ENCODE measurements at regions not wholly inside any gene's neighbourhood (a gene's known extent, or its start where the extent isn't known, plus 50 kb on each side); places are given as distances from the start of the nearest gene placed in this dataset.
A peak's percentile ranks its signal among the peaks of the same experiment; 100 is the strongest.
"Not testable (repeated sequence)": the region's sequence is repeated elsewhere in the genome, so short reads cannot be mapped to it uniquely, and the experiment has no call there.

DNA sequence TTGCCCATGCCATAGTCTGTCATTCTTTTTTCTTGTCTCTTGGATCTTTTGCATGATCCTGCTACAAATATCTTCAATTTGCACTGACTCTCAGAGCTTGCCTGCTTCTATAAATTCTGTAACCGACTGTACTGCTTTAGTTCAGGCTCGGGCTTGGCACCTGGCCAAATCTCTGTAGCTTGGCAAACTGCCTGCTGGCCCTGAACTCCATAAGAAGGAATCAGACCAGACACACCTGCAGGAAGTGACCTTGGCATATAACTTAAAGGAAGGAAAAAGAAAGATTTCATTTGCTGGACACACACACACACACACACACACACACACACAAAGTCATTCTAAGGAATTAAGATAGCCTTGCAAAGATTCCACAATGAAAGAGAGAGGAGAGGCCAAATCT is 291.2 kb upstream of the DDX18 start:
- no peak for DNase-seq (ENCODE audit: low spot score)

DNA sequence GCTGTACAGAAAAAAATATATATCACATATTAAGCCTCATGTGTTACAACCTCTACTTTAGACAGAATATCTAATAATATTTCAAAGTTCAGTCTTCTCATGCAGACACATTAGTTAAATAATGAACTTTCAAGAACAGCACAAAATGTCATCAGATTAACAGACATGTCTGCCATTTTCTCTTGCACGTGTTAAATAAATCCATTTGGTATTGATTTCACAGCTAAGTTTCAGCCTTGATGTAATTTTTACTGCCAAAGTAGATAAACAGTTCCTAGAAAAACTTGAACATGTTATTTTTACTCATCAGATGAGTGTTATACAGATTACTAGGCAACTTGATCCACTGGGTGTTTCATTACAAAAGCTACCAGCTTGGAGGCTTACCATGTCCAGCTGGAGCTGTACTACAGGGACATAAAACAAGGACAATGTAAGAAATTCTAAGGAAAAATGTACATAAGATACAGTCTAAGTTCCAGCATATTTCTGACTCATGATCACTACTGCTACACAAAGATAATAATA is 290.7 kb upstream of the DDX18 start:
- no peak for DNase-seq (ENCODE audit: low spot score)

DNA sequence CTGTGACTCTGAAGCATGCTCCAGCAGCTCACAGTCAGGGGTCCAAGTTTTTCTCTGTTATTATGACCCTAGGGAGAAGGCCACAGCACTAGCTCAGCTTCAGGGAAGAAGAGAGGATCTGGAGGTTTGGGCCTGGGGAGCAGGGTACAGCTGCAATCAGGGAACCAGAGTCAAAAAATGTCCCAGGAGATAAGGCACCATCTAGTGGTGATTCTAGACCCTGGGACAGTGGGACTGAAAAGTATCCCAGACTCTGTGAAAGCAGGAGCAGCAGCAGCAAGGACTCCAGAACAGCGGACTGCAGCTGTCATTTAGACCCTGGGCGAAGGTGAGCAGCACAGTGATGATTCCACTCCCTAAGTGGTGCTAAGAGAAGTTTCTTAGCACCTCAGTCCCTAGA is 278.4 kb upstream of the DDX18 start:
- peak; percentile 15 for DNase-seq (ENCODE audit: low spot score)

DNA sequence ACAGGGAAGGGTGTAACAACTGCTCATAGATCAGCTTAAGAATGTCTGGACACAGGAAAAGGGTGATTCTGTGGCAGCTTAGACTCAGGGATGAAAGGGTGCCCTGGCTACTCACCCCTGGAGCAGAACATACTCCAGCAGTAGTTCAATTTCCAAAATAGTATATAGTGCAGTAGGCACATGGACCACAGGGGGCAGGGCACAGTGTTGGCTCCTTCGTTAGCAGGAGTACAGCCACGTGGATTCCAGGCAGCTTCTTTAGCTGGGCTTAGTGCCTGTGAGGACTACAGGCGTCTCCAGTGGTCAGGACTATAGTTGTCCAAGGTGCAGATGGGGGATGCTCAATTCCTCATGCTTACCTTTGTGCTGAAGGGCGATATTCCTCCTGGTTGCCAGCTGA is 277.5 kb upstream of the DDX18 start:
- no peak for DNase-seq (ENCODE audit: low spot score)

DNA sequence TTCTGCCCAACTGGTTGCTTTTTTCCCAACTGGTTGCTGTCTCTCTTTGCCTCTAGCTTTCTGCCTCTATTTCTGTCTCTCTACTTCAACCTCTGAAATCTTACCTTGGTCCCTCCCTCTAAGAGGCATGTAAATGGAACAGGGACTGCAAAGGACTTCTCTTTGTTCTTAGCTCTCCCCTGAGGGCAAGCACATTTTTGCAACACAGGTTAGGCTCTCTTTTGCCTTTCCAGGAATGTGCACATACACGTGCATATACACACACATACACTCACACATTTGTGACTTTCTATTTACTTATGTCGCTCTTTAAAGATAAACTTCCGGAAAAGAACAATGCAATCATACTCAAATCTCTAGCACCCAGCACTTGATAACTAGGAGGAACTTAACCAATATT is 262.6 kb upstream of the DDX18 start:
- no peak for DNase-seq (ENCODE audit: low spot score)

DNA sequence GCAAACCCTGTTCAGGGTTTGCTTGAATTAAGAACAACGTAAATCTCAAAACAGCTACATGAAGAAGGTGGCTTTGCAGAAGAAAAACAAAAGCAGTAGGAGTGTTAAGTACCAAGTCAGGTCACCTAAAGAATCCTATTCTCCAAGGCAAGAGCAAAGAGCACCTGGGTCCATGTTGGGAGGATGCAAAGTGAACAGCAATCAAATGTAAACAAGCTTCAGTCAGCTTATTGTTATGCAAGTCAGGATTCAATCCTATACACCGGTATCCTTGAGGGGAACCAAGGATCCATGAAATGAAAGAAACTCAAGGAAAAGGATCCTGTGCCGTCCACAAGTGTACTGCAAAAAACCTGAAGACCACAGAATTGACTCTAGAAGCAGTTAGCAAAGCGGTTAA is 261.0 kb upstream of the DDX18 start:
- no peak for DNase-seq (ENCODE audit: low spot score)

DNA sequence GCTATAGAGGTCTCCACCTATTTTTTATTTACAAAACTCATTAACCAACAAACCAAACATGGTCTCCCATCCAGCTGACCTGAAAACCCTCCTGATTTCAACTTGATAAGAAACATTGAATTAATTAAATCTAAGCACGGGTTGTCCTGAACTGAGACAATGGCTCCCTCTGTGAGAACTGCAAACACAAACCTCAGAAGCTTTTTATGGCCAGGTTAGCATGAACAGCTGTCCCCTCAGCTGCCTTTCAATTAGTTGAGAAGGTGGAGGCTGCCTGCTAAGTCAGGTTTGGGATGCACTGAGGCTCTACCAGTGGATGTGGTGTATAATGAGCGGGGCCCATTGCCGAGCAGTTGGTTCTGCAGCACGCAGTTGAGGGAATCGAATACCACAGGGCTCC is 258.5 kb upstream of the DDX18 start:
- DNase-seq (ENCODE audit: low spot score) = no peak

DNA sequence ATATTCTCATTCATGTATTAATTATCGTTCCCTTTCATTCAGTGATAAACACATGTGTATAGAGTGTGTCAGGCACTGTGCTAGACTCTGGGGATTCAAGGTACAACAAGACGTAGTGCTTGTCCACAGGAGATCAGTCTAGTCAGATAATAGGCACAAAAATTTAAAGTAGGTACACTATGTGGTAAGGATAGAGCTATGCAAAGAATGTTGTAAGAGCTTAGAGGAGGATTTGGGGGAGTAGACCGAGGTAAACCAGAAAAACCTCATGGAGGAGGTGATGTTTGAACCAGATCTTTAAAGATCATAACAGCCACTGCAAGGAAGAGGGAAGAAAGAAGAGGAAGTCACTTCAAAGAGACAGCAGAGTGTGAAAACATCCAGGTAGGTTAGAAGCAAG is 256.9 kb upstream of the DDX18 start:
- DNase-seq (ENCODE audit: low spot score) = no peak

DNA sequence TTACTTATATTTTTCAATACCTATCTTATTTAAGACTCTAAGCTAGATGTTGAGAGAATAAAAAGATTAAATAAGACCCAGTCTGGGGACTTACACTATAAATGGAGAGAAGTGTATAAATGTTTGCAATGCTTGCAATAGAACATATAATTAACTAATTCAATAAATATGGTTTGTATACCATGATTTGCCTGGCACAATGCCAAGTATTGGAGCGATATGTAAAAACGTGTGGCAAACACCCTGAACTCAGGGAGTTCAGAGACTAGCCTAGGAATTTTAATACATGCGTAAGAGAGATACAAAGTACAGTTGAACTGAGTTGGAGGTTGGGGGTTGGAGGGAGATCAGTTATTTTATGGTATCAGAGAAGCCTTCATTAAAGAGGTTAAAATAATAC is 251.8 kb upstream of the DDX18 start:
- DNase-seq (ENCODE audit: low spot score) = no peak

DNA sequence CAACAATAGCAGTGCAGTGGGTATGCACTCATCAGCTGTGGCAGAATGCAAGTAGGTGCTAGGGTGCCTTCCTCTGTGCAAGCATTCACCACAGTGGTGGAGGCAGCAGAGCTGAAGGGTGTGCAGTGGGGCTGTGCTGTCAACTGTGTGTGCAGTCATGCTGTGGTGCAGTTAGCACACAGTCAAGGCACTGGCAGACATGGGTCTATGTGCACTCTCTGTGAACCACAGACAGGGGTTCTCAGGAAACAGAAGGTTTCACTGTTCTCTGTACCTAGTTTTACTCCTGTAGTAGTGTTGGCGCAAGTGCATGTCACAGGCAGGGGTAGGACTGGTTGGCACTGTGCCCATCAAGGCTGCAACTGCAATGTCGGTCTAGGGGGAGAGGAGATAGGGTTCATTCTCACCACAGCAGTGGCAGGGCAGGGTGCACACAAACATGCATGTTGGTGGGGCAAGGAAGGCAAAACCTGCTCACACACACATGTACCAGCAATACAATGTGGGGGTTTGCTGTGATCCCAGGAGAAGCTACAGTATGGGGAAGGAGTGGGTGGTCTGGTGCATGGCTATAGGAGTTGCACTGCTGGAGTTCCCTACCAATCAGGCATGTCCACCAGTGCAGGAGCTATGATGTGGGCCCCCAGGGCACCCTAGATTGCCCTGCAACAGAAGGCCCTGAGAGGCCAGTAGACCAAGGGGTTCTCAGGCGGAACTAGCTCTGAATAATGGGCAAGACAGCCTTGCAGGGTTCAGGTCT is 242.7 kb upstream of the DDX18 start:
- no peak for DNase-seq (ENCODE audit: low spot score)

DNA sequence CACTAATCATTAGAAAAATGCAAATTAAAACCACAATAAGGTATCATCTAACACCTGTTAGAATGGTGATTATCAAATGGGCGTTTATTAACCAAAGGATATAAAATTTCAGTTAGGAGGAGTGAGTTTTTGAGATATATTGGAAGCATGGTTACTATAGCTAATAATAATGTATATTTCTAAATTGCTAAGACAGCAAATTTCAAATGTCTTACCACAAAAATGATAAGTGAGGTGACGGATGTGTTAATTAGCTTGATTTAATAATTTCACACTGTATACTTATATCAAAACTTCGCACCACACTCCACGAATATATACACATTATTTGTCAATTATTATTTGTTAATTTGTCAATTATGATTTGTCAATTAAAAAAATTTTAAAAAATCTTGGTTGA is 227.2 kb upstream of the DDX18 start:
- DNase-seq (ENCODE audit: low spot score) = no peak

DNA sequence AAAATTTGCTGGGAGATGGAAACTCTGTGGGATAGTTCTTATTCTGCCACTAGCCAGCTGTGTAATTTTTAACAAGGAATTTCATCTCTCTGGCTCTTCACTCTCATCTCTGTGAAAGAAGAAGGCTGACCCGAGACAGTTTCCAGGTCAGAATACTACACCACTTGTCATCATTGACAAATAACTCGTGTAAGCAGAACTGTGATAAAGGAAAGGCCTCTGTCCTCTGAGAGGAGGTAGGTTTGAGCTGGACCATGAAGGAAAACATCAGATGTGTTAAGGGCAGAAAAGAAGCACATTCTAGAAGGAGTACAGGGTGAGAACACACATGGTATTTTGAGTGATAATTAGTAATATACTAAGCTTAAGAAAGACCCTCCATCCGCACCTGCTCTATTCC is 211.4 kb upstream of the DDX18 start:
- no peak for DNase-seq (ENCODE audit: low spot score)

DNA sequence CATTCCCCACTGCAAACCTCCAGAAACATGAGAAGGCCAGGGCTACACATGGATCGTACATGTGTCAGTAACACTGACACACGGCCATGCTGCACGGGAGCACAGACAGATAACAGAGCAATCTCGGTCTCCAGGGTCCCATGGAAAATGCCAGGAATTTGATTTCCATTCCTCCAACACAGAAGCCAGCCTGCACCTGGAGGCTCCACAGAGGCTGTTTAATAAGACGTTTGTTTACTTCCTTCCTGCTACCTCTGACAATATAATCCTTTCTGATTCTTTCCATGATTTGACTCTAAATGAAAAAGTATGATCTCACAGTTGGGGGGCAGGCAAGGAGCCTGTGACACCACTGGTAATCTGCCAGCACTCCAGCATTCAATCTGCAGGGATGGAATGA is 210.9 kb upstream of the DDX18 start:
- no peak for DNase-seq (ENCODE audit: low spot score)

DNA sequence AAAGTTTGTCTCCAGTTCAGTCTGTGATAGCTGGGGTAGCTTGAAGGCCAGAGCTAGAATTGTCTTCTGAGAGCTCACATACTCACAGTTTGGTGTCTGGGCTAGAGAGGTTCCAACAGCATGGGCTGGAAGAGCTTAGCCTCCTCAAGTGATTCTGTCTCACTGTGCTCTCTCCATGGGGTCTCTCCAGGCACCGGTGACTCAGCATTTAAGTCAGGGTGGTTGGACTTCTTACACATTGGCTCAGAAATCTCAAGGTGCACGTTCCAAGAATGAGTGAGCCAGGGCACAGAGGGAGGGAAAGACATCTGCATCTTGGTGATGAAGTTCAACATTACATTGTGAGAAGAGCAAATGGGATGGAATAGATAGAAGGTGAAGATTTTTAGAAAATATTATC is 207.3 kb upstream of the DDX18 start:
- no peak for DNase-seq (ENCODE audit: low spot score)

DNA sequence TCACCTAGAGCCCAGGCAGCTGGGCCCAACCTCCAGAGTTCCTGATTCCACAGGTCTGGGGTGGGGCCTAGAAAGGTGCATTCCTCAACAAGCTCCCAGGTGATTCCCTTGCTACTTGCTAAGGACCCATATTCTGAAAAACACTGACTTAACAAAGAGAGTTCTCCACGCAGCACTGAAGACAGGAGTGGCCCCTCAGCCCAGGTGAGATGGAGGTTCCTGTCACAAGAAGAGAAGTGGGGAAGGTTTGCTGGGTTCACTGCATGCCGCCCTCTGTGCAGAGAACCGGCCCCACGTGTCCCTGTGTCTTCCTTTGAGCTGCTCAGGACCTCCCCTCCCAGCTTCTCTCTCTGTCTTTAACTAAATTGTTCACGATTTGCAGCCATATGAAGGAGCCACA is 201.4 kb upstream of the DDX18 start:
- DNase-seq (ENCODE audit: low spot score) = no peak

DNA sequence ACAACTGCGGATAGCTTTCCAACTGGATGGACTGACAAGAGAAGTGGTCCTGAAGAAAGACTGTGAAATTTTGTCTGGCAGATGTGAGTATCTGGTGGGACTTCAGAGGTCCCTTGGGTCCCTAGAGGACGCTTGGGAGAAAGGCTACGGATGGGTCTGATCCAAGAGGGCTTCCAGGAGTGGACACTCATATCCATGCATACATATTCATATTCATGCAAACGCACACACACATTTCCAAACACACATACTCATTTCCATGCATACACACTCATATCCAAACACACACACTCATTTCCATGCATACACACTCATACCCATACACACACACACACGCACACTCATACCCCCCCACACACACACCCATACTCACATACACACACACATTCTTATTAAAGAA is 200.2 kb upstream of the DDX18 start:
- no peak for DNase-seq (ENCODE audit: low spot score)

DNA sequence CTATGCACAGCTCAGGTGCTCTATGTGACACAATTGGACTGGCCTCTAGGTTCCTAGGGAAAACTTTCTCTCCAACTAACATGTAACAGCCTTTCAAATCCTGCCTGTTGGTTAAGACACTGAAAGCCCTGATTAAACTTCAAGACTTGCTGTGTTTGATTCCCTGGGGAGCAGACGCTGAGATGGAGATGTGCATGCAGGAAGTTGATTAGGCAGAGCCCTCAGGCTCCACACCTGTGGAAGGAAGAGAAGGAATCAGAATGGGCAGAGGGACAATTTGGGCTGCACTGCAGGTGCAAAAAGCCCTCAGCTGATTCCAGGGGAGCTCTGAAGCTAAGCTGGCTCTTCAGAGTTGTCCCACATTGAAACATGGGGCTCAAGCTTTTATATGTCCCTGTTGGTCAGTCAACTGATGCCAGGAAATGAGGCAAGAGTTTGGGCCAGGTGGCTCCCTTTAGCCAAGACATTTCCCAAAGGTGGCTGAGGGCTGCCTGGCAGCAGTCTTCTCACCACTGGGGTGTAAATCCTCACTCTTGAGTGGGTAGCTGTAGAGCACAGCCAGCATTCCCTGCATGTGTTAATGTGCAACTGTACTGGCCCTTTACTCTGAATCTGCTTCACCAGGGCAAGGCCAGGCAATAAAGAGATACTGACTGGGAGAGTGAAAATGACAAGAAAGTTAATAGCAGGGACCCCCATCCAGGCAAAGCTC is 199.5 kb upstream of the DDX18 start:
- DNase-seq (ENCODE audit: low spot score) = no peak

DNA sequence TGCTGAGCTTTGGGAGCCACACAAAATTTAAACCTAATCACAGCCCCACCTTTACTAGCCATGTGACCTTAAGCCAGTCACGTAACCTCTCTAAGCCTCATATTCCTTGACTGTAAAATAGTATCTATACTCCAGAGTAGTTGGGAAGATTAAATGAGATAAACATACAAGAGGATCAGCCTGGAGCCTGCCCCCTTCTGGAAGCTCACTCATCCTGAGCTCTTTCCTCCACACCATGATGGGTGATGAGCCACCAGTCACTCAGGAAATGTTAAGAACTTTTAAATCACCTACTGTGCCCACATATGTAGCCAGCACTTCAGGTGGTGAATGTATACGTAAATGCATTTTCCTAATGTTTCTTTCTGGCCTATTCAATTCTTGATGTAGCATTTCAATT is 195.9 kb upstream of the DDX18 start:
- DNase-seq (ENCODE audit: low spot score) = no peak

DNA sequence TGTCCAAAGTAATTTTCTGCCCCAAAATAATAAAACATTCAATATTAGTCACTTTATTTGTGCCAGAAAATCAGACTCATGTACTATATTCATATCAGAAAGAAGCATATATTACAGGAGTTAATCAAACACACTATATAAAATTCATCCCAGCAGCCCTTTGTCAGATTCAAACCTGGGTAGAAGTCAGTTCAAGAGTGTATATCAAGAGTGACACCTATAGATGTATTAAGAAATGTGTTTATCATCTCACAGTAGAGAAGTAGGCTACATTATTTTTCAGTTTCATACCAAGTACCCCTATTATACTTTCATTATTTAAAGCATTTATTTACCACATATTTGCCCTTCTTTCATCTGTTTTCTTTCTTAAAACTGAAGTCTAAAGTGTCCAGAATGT is 193.2 kb upstream of the DDX18 start:
- DNase-seq (ENCODE audit: low spot score) = no peak

DNA sequence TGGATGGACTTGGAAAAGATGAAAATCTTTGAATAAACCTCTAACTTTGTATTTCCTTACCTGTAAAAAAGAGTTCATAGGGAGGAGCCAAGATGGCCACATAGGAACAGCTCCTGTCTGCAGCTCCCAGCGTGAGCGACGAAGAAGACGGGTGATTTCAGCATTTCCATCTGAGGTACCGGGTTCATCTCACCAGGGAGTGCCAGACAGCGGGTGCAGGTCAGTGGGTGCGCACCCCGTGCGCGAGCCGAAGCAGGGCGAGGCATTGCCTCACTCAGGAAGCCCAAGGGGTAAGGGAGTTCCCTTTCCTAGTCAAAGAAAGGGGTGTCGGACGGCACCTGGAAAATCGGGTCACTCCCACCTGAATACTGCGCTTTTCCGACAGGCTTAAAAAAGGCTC is 191.3 kb upstream of the DDX18 start:
- not testable (repeated sequence) for DNase-seq (ENCODE audit: low spot score)

DNA sequence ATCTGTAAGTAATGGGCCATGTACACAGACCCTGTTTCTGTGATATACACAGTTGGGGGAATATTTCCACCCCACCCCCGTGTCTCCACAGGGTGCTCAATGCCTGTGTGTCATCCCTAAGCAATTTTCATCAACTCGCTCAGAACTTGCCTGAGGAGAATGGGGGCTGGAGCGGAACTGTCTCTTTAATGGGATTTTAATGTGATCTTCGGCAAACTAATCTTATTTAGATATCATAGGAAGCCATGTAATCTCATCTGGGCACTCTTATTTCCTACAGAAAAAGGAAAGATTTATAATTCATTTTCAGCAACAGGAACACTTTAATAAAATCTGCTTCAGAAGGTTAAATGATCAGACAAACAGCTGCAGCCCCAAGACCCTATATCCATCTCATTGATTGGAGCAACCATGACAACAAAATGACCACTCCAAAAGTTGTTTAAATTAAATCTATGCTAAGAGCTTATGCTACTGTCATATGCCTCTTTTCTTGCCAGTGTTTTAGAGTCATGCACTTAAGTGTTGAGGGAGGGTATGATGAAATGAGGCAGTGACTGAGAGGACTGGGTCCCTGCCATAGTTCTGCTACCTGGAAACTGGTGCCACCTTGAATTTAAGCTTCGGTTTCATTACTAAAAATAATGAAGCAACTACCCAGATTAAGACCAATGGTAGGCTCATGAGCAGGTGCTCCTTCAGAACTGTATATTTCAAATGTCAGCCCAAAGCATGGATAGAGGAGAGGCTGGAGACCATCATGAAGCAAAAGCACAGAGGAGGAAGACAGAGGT is 183.1 kb upstream of the DDX18 start:
- no peak for DNase-seq (ENCODE audit: low spot score)

DNA sequence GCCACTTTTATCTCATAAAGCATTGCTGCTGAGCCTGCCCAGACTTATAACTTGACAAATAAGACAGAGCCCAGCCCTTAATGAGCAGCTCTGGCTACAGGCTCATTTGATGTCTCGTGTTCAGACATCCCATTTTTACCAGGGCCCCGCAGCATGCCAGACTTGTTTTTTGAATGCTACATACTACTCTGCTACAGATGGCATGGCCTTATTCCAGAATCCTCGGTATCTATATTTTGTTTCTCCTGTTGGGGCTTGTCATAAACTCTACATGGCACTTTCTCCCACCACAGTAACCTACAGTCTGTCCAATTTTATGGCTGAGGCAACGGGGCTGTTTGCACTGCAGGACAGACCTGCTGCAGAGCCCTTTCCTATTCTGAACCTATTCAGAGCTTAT is 179.0 kb upstream of the DDX18 start:
- no peak for DNase-seq (ENCODE audit: low spot score)

DNA sequence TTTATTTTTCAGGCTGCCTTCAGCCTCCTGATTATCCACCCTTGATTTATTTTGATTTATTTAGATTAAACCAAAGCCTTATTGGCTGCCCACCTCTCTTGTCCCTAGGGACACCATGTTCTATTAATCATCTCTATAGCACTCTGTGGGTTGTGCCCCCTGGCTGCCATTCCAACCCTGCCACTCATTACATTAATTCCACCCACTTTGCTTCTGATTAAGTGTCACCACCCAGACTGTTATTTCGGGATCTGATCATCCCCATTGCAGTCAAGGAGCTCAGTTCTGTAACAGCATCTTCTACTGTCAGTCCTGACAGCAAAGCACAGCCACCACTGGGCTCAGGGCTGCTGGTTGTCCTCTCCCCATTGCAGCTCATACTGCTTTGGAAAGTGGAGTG is 175.1 kb upstream of the DDX18 start:
- no peak for DNase-seq (ENCODE audit: low spot score)
